PC-3 (cell line): ENCODE measurements at regions not wholly inside any gene's neighbourhood (a gene's known extent, or its start where the extent isn't known, plus 50 kb on each side); places are given as distances from the start of the nearest gene placed in this dataset.

Experiments used
- ATAC-seq: fragments of 200-7000 bp; cut with Tn5 transposase; 2 replicates; pipeline ENCODE4 v1.9.1; 2020; ENCODE audit warnings: mild to moderate bottlenecking, moderate library complexity
- BruUV-seq: library from RNA; stranded (reverse); fragments of 400-500 nt; replicated peaks from 2 replicates; lab custom pipeline; 2021; lab: Mats Ljungman, UMichigan
- CTCF ChIA-PET: fragments of 300-600 bp; sonication (Branson Sonifier 250); formaldehyde crosslinking; loops from one replicate; lab custom pipeline; 2022; ENCODE audit warnings: antibody characterized with exemption; lab: Charles Lee
- POLR2A ChIA-PET: fragments of 300-600 bp; sonication (Branson Sonifier 250); formaldehyde crosslinking; loops from one replicate; lab custom pipeline; 2022; ENCODE audit warnings: antibody characterized with exemption; ENCODE audit not compliant: unreplicated experiment; lab: Charles Lee
- DNase-seq: peaks from one replicate; pipeline ENCODE4 v3.0.0-alpha.2; 2015
- H2AFZ ChIP-seq: fragments of 300-600 bp; sonication (generic); 2 replicates; pipeline ENCODE4 v1.6.0; 2016; ENCODE audit warnings: antibody characterized with exemption, low read length
- H3F3A ChIP-seq: fragments of 300-600 bp; sonication (generic); one replicate; pipeline ENCODE4 v1.6.0; 2017; ENCODE audit warnings: antibody characterized with exemption, low read length, control low read depth, mild to moderate bottlenecking; ENCODE audit not compliant: unreplicated experiment
- H3K27ac ChIP-seq: fragments of 300-600 bp; sonication (generic); 2 replicates; pipeline ENCODE4 v1.5.1; 2016; ENCODE audit warnings: mild to moderate bottlenecking, low read length
- H3K27me3 ChIP-seq: fragments of 300-600 bp; sonication (generic); 2 replicates; pipeline ENCODE4 v1.6.1; 2016; ENCODE audit warnings: low read length, mixed read lengths
- H3K36me3 ChIP-seq: fragments of 300-600 bp; sonication (generic); 2 replicates; pipeline ENCODE4 v1.6.1; 2016; ENCODE audit warnings: low read depth, mixed run types, low read length, mixed read lengths
- H3K4me1 ChIP-seq: fragments of 300-600 bp; sonication (generic); 2 replicates; pipeline ENCODE4 v1.5.1; 2016; ENCODE audit warnings: low read length; ENCODE audit not compliant: insufficient read depth
- H3K4me2 ChIP-seq: fragments of 300-600 bp; sonication (generic); 2 replicates; pipeline ENCODE4 v1.6.0; 2016; ENCODE audit warnings: low read length
- H3K4me3 ChIP-seq: fragments of 300-600 bp; sonication (generic); 2 replicates; pipeline ENCODE4 v1.5.1; 2016; ENCODE audit warnings: mild to moderate bottlenecking, low read length, mixed read lengths
- H3K79me2 ChIP-seq: fragments of 300-600 bp; sonication (generic); 2 replicates; pipeline ENCODE4 v1.6.1; 2017; ENCODE audit warnings: low read length, mixed read lengths
- H3K9ac ChIP-seq: fragments of 300-600 bp; sonication (generic); 2 replicates; pipeline ENCODE4 v1.6.0; 2016; ENCODE audit warnings: mild to moderate bottlenecking, low read length
- H3K9me2 ChIP-seq: fragments of 300-600 bp; sonication (generic); replicated peaks from 2 replicates; pipeline ENCODE4 v1.6.1; 2016; ENCODE audit warnings: mixed run types, low read length, mixed read lengths
- H3K9me3 ChIP-seq: fragments of 300-600 bp; sonication (generic); 2 replicates; pipeline ENCODE4 v1.6.1; 2016; ENCODE audit warnings: low read length, mixed read lengths
- H4K20me1 ChIP-seq: fragments of 300-600 bp; sonication (generic); 2 replicates; pipeline ENCODE4 v1.6.1; 2016; ENCODE audit warnings: low read length, mixed read lengths
- CTCF ChIP-seq: fragments of 300-600 bp; sonication (generic); conservative IDR thresholded peaks from 2 replicates; pipeline ENCODE4 v1.5.1; 2017; ENCODE audit warnings: antibody characterized with exemption, low read depth, mild to moderate bottlenecking, low read length
- EZH2 ChIP-seq: fragments of 300-600 bp; sonication (generic); IDR thresholded peaks from one replicate; pipeline ENCODE4 v1.6.1; 2017; ENCODE audit warnings: antibody characterized with exemption, mild to moderate bottlenecking, low read length; ENCODE audit not compliant: unreplicated experiment
- EZH2phosphoT487 ChIP-seq: fragments of 300-600 bp; sonication (generic); IDR thresholded peaks from 2 replicates; pipeline ENCODE4 v1.6.1; 2018; ENCODE audit warnings: mild to moderate bottlenecking, antibody characterized with exemption, low read length, borderline replicate concordance
- intact Hi-C: fragments of 100-400 bp; cut with micrococcal nuclease; formaldehyde crosslinking; loops from 2 replicates; pipeline ENCODE4 v1.9.0; 2023

- H3K27me3 ChIP-seq: no peaks in the 10 kb centered on the region
- H3K9me3 ChIP-seq: no peaks in the 10 kb centered on the region
- H3K4me3 ChIP-seq: peak overlapping the region; percentile 12; the same call in 1 of the 2 replicates
- H2AFZ ChIP-seq: no peak overlapping the region
- POLR2A ChIA-PET: no interaction called here
- DNase-seq (no peak), ATAC-seq (no peak)
- TF ChIP-seq EZH2 (no peak), CTCF (no peak), EZH2phosphoT487 (no peak)
- H3K9me2 ChIP-seq: no peaks in the 10 kb centered on the region
- no peaks in the 10 kb centered on the region for H3K79me2 ChIP-seq
- peak overlapping the region; percentile 57 for H3K4me2 ChIP-seq
- H3K4me1 ChIP-seq: peaks cover 18% of the 10 kb centered on the region
- no peaks in the 10 kb centered on the region for H3K36me3 ChIP-seq
- no peaks in the 10 kb centered on the region for H4K20me1 ChIP-seq
- peak overlapping the region; percentile 37; the same call in 1 of the 2 replicates for H3K9ac ChIP-seq
- H3K27ac ChIP-seq: peak overlapping the region; percentile 61; the same call in 1 of the 2 replicates
- no peaks in the 10 kb centered on the region for H3F3A ChIP-seq
- intact Hi-C loops: no loop called here
- no TSS peak for BruUV-seq
- CTCF ChIA-PET: no interaction called here
Measured at GRCh38 chr7:155191137-155191536, 106.5 kb upstream of the INSIG1 start.

DNA sequence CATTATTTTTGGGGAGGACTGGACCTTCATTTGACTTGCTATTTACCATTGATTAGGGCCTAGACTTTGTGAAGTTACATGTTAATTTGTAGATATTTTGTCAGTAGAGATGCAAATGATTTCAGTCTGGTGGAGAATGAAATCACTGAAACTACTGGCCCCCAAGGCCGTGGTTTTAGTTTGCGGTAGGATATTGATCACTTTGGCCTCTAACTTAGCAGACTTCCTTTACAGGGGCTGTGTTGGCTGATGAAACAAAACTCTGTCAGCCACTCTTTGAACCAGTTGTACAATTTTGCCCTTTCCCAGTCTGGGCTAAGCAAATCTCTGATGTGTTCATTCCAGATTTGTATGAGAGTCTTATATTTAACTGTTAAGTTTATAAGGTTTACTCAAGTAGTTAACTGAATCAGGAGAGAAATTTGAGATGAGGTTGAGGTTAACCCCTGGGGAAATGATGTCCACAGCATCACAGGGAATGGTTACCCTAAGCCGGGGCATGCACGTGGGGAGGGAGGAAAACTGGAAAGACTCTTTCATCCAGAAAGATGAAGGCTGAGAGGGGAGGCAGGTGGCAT is 105.7 kb upstream of the INSIG1 start:
- DNase-seq (peak; percentile 55), ATAC-seq (peak; percentile 69)
- Histone ChIP-seq H3K4me2 (peak overlapping the region; percentile 35; the same call in 1 of the 2 replicates), H3K36me3 (no peaks in the 10 kb centered on the region), H3K9me2 (no peaks in the 10 kb centered on the region), H2AFZ (no peak overlapping the region), H3K9me3 (0 out of 2 replicates have a peak, but pooled peaks cover 4% of the 10 kb centered on the region), H3K4me1 (peaks cover 18% of the 10 kb centered on the region), H3K27ac (peak overlapping the region; percentile 61), H3K4me3 (no peak overlapping the region), H3F3A (no peaks in the 10 kb centered on the region), H4K20me1 (no peaks in the 10 kb centered on the region), H3K27me3 (no peaks in the 10 kb centered on the region), H3K9ac (peak overlapping the region; percentile 41; the same call in 1 of the 2 replicates), H3K79me2 (no peaks in the 10 kb centered on the region)
- ChIA-PET POLR2A (no interaction called here), CTCF (no interaction called here)
- intact Hi-C loops: loop anchor here (1.0 kb wide), 2 partner anchors 60 to 265 kb away; no protein-coding TSS in a partner anchor
- TF ChIP-seq EZH2: no peak
- TF ChIP-seq CTCF: no peak
- no TSS peak for BruUV-seq

DNA sequence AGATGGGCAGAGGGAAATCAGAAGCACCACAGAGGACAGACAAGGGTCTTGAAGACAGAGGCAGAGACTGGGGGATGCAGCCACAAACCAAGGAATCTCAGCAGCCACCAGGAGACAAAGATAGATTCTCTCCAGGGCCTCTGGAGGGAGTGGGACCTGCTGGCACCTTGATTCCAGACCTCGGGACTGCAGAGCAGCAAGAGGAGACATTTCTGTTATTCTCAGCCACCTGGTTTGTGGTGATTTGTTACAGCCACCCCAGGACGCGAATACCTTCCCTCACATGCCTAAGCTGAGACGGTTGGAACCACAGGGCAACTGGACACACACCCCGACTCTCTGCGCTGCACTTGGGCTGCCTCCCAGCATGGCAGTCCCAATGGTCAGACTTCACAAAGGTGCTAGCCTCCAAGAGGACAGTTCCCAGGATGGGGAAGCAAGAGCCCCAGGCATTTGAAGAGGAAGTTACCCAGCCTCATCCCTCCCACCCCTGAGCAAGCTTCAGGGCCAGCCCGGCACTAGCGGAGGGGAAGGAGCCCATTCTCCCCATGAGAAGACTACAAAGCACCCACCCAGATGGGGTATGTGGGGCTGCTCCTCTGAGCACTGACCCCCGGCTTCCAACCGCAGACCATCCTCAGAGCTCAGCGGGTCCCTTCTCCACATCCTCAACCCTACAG is 104.6 kb upstream of the INSIG1 start:
- DNase-seq (no peak), ATAC-seq (no peak)
- BruUV-seq: no TSS peak
- peaks cover 18% of the 10 kb centered on the region for H3K4me1 ChIP-seq
- H2AFZ ChIP-seq: no peak overlapping the region
- 0 out of 2 replicates have a peak, but pooled peaks cover 4% of the 10 kb centered on the region for H3K9me3 ChIP-seq
- intact Hi-C loops: loop anchor here (1.0 kb wide), 2 partner anchors 59 to 266 kb away; no protein-coding TSS in a partner anchor
- H3K79me2 ChIP-seq: no peaks in the 10 kb centered on the region
- H3F3A ChIP-seq: no peaks in the 10 kb centered on the region
- POLR2A ChIA-PET: no interaction called here
- H3K4me2 ChIP-seq: no peak overlapping the region
- H3K4me3 ChIP-seq: no peak overlapping the region
- H3K27ac ChIP-seq: peak overlapping the region; percentile 61; the same call in 1 of the 2 replicates
- no peaks in the 10 kb centered on the region for H3K9me2 ChIP-seq
- H4K20me1 ChIP-seq: no peaks in the 10 kb centered on the region
- H3K9ac ChIP-seq: no peak overlapping the region
- no peaks in the 10 kb centered on the region for H3K27me3 ChIP-seq
- no peaks in the 10 kb centered on the region for H3K36me3 ChIP-seq
- no peak for TF ChIP-seq EZH2
- TF ChIP-seq EZH2phosphoT487: no peak
- TF ChIP-seq CTCF: no peak
- CTCF ChIA-PET: no interaction called here
